DND-41 (cell line): ENCODE measurements at regions not wholly inside any gene's neighbourhood (a gene's known extent, or its start where the extent isn't known, plus 50 kb on each side); places are given as distances from the start of the nearest gene placed in this dataset.

Experiments used
- CTCF ChIP-seq: IDR thresholded peaks from 2 replicates; pipeline ENCODE4 v1.5.1; 2012; ENCODE audit warnings: borderline replicate concordance, low read length, moderate library complexity, mild to moderate bottlenecking; ENCODE audit not compliant: poor library complexity, severe bottlenecking; ENCODE audit errors: extremely low read depth
- EZH2 ChIP-seq: IDR thresholded peaks from 3 replicates; pipeline ENCODE4 v1.6.1; 2012; ENCODE audit warnings: borderline replicate concordance, low read depth, mild to moderate bottlenecking, moderate library complexity, low read length, inconsistent platforms; ENCODE audit not compliant: severe bottlenecking

DNA sequence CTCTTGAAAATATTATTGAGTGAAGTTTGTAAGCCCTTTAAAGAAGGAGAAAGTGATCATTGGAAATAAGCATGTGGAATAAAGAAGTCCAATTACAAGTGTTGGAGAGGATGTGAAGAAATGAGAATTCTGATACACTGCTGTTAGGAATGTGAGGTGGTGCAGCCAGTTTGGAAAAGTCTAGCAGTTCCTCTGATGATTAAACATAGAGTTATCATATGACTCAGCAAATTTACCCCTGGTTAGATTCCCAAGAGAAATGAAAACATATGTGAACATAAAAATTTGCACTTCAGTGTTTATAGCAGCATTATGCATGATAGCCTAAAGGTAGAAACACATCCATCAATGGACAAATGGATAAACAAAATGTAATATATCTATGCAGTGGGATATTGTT lies 319.9 kb downstream of the AEBP2 start:
- TF ChIP-seq CTCF (no peak), EZH2 (no peak)
